ENCODE measurements at regions not wholly inside any gene's neighbourhood (a gene's known extent, or its start where the extent isn't known, plus 50 kb on each side); places are given as distances from the start of the nearest gene placed in this dataset.

- no peak for TF ChIP-seq STAT5A (IDR thresholded peaks at IDR 0.05; ENCODE audit: borderline replicate concordance, low read length)
- TF ChIP-seq, protein P1, sequence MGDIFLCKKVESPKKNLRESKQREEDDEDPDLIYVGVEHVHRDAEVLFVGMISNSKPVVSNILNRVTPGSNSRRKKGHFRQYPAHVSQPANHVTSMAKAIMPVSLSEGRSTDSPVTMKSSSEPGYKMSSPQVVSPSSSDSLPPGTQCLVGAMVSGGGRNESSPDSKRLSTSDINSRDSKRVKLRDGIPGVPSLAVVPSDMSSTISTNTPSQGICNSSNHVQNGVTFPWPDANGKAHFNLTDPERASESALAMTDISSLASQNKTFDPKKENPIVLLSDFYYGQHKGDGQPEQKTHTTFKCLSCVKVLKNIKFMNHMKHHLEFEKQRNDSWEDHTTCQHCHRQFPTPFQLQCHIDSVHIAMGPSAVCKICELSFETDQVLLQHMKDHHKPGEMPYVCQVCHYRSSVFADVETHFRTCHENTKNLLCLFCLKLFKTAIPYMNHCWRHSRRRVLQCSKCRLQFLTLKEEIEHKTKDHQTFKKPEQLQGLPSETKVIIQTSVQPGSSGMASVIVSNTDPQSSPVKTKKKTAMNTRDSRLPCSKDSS (IDR thresholded peaks at IDR 0.05; ENCODE audit: low read depth, partially characterized antibody): no peak
- no peak for TF ChIP-seq WHSC1 (IDR thresholded peaks at IDR 0.05; ENCODE audit: low read length)
- no peak for TF ChIP-seq MTA2 (IDR thresholded peaks at IDR 0.05; ENCODE audit: low read depth)
These were observed 97.8 kb upstream of the PODXL start (continued) for GRCh38 chr7:131654249-131654558.

GRCh38 chr7:131653418-131654248 lies 97.2 kb upstream of the PODXL start:
- no peak for FAIRE-seq
- ATAC-seq: no peak
- Histone ChIP-seq H3K9me1 (ENCODE audit: control insufficient read depth, insufficient read depth, low read length) (no peaks in the 10 kb centered on the region), H3K9me3 (replicated peaks; ENCODE audit: control insufficient read depth, insufficient read depth, low read depth, low read length) (no peaks in the 10 kb centered on the region), H3K36me3 (ENCODE audit: control insufficient read depth, insufficient read depth, low read length) (no peaks in the 10 kb centered on the region), H4K20me1 (replicated peaks; ENCODE audit: control insufficient read depth, insufficient read depth, low read length) (peaks cover 4% of the 10 kb centered on the region; the same call in 1 of the 2 replicates), H3K79me2 (ENCODE audit: control insufficient read depth, insufficient read depth, low read length) (no peaks in the 10 kb centered on the region), H3K4me1 (replicated peaks in 1 of 2; ENCODE audit: control insufficient read depth in 2 of 2, insufficient read depth in 2 of 2, low read length in 2 of 2) (no peaks in the 10 kb centered on the region), H3K4me2 (ENCODE audit: insufficient read depth, low read length) (no peak overlapping the region), H3K9ac (ENCODE audit: insufficient read depth in 1 of 2, low read depth in 2 of 2, low read length in 2 of 2) (no peak overlapping the region), H3K27me3 (ENCODE audit: control insufficient read depth in 2 of 2, insufficient read depth in 2 of 2, low read length in 2 of 2) (peaks cover 13 to 40% of the 10 kb centered on the region in 2 experiments), H3K27ac (ENCODE audit: extremely low read depth, low read depth, low read length) (no peak overlapping the region), H2AFZ (ENCODE audit: low read depth, low read length) (no peak overlapping the region), H3K4me3 (no peak overlapping the region)
- WGBS (ENCODE audit: insufficient coverage, low coverage, missing lambda C conversion rate): 2% methylated on average over 12 of the region's 12 CpGs
- intact Hi-C loops (cut with micrococcal nuclease): loop anchor here (1.0 kb wide), 2 partner anchors 108 to 145 kb away; no protein-coding TSS in a partner anchor
- in situ Hi-C loops (cut with MboI): loop anchor here (10.0 kb wide), 2 partner anchors 149 to 769 kb away; no protein-coding TSS in a partner anchor
- no peak for DNase-seq (ENCODE audit: extremely low read depth in 1 of 4, low spot score in 3 of 4)
- ChIA-PET CTCF (ENCODE audit: low intra/inter-chr PET ratio) (interaction anchor here (0.6 to 6.1 kb wide), 6 partner anchors 107 to 803 kb away, joined by 5 to 85 read pairs (median 9); no protein-coding TSS in a partner anchor), POLR2A (no interaction called here)
- BruUV-seq (replicated peaks): no TSS peak
- TF ChIP-seq ETS2 (tag; IDR thresholded peaks at IDR 0.05; ENCODE audit: borderline replicate concordance, poor library complexity, severe bottlenecking) (no peak), ASH1L (IDR thresholded peaks at IDR 0.05; ENCODE audit: borderline replicate concordance, low read depth, partially characterized antibody) (no peak), POLR2B (IDR thresholded peaks at IDR 0.05; ENCODE audit: low read depth, partially characterized antibody) (peak; percentile 16), GTF3C2 (IDR thresholded peaks at IDR 0.05; ENCODE audit: borderline replicate concordance, extremely low read depth, insufficient read length) (no peak), CXXC5 (CRISPR knock-in tag; IDR thresholded peaks at IDR 0.05) (no peak), THRAP3 (IDR thresholded peaks at IDR 0.05; ENCODE audit: borderline replicate concordance) (peak; percentile 22; the same call in 1 of the 2 replicates), MTA1 (IDR thresholded peaks at IDR 0.05; ENCODE audit: borderline replicate concordance) (no peak), ZBTB49 (CRISPR knock-in tag; IDR thresholded peaks at IDR 0.05; ENCODE audit: borderline replicate concordance) (no peak), TSC22D4 (tag; IDR thresholded peaks at IDR 0.05) (peak; percentile 81; the same call in 1 of the 2 replicates)
